T47D (cell line): ENCODE measurements at regions not wholly inside any gene's neighbourhood (a gene's known extent, or its start where the extent isn't known, plus 50 kb on each side); places are given as distances from the start of the nearest gene placed in this dataset.

ENCODE experiments used
- DNase-seq, 2 experiments: peaks; one replicate each; pipeline versions ENCODE4 v3.0.0 to v3.0.0-alpha.2; 2011 to 2012; ENCODE audit warnings: low read depth in 1 of 2, low spot score in 1 of 2
- JUND ChIP-seq: IDR thresholded peaks from 2 replicates; pipeline ENCODE4 v1.6.1; 2012; ENCODE audit warnings: low read depth
- in situ Hi-C: cut with HindIII; loops from 2 replicates; pipeline ENCODE4 v1.10.0; 2016; ENCODE audit warnings: low sequenced_read_pairs, low pct_unique_long_range_greater_than_20kb

- TF ChIP-seq JUND = no peak
- DNase-seq = no peak
- in situ Hi-C loops = no loop called here
Measured at GRCh38 chr13:97117388-97117910, 104.7 kb upstream of the MBNL2 start.

- TF ChIP-seq JUND = no peak
- in situ Hi-C loops = no loop called here
Measured at GRCh38 chr13:97119943-97120342, 102.2 kb upstream of the MBNL2 start.

GRCh38 chr13:97120346-97120745 is 101.8 kb upstream of the MBNL2 start:
- in situ Hi-C loops = no loop called here
- TF ChIP-seq JUND = no peak
- no peak for DNase-seq

More at GRCh38 chr13:97119943-97120342, 102.2 kb upstream of the MBNL2 start:
- DNase-seq = no peak

- no peak for TF ChIP-seq JUND
- in situ Hi-C loops = no loop called here
- no peak for DNase-seq
Measured at GRCh38 chr13:97120976-97121375, 101.2 kb upstream of the MBNL2 start.

- TF ChIP-seq JUND = no peak
- in situ Hi-C loops = no loop called here
- DNase-seq = no peak
Measured at GRCh38 chr13:97121894-97122293, 100.2 kb upstream of the MBNL2 start.

GRCh38 chr13:97122381-97122996 is 99.6 kb upstream of the MBNL2 start:
- no peak for TF ChIP-seq JUND
- in situ Hi-C loops = no loop called here
- no peak for DNase-seq

GRCh38 chr13:97124206-97124605 is 97.9 kb upstream of the MBNL2 start:
- TF ChIP-seq JUND = no peak
- DNase-seq = no peak
- in situ Hi-C loops = no loop called here

- DNase-seq = no peak
- no peak for TF ChIP-seq JUND
- in situ Hi-C loops = no loop called here
Measured at GRCh38 chr13:97124915-97125809, 97.0 kb upstream of the MBNL2 start.

GRCh38 chr13:97125810-97126738 is 96.1 kb upstream of the MBNL2 start:
- no peak for TF ChIP-seq JUND
- DNase-seq = no peak
- in situ Hi-C loops = no loop called here

- peak in 1 of 2 experiments; percentile 28 for DNase-seq
- no peak for TF ChIP-seq JUND
- in situ Hi-C loops = no loop called here
Measured at GRCh38 chr13:97127842-97128241, 94.3 kb upstream of the MBNL2 start.

- no peak for TF ChIP-seq JUND
- DNase-seq = no peak
- in situ Hi-C loops = no loop called here
Measured at GRCh38 chr13:97130190-97130589, 91.9 kb upstream of the MBNL2 start.

GRCh38 chr13:97131447-97131846 is 90.7 kb upstream of the MBNL2 start:
- no peak for TF ChIP-seq JUND
- DNase-seq = no peak
- in situ Hi-C loops = no loop called here
